ENCODE measurements at regions not wholly inside any gene's neighbourhood (a gene's known extent, or its start where the extent isn't known, plus 50 kb on each side); places are given as distances from the start of the nearest gene placed in this dataset.

DNA sequence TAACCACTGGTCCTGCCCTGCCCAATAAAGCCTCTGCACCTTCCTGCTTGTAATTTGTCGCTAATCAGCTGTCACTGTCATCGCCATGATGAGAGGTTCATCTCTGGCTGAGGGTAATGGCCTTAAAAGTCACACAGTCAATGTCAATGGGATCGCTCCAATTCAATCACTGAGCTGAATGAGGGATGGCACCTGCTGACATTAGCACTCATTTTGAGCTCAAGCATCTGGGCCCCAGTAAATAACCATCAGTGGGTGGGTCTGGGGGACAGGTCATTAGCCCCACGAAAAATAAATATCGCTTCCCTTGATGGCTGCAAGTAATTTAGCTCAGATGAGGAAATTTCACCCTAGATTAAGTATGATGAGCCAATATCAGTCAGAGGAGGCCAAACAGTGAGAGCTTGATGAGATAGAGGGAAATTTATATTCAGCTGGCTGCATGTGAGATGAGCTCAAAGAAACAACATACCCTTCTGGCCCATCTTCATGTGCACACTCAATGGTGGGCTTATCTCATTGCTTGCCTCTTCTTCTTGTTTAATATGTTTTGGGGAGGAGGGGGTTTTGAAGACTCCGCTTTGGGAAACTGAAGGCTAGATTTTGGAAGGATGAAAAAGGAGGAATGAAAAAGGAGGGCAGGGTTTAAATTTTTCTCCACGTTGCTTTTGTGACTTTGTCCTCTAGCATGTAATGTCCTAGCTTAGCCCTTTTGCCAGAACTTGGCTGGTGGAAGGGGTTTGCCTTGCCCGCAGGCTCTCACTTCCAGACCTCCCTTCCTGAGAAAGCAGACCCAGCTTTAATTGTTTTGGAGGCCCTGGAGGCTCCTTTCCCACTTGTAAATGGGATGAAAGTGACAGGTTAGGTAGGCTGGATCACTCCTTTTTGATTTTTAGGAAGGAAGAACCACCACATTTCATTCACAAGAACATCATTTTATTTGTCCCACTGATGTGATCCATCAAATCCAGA, 84.8 kb upstream of the PAQR3 start:
- no peak for DNase-seq (ENCODE audit: low read depth)

DNA sequence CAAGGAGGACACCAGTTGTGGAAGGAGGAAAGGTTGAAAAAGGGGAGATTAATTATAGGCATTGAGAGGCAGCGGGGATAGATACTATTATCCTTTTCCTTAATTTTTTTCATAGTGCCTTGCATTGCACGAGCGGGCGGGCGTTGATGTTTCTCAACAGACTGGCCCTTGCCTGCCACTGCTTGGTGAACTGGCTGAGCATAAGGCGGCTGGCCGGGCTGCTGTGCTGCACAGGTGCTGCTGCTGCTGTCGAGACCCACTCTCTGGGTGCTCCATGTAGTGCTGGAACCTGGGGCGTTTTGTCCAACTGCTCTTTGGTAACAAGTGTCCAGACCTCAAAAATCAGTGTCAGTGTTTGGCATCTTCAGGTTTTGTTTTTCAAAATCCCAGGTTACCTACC, 83.3 kb upstream of the PAQR3 start:
- DNase-seq (ENCODE audit: low read depth): no peak

DNA sequence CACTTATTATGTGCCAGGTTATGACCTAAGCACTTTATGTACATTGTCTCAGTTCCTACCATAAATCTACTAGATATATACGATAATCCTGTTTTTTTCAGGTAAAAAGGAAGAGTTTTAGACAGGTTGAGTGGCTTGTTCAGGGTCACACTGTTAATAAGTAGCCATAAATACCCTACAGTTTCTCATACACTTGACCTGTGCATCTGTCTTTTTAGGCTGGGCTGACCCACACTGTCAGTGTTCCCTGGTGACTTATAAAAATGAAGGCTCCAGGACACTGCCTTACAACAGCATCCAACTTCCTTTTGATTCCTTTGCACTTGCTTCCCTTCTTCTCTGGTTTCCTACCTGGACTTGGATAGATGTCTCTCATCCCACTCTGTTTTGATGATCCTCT, 78.2 kb upstream of the PAQR3 start:
- DNase-seq (ENCODE audit: low read depth): no peak

DNA sequence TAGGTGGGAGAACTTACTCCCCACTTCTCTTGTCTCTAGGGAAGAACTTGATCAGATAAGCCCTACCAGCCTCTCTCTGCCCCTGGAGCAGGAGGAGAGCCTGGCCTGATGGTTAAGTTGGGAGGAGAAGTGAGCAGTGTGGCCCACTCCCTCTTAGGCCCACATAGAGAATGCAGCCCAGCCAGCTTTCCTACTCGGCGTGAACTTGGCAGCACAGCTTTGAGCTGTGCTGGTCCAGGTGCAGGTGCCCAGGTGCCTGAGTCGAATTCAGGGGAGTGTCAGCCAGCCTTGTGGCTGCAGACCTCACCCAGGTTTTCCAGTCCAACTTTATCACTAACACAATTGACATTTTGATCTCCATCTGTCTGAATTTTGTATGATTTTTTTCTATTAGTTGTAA, 77.6 kb upstream of the PAQR3 start:
- DNase-seq (ENCODE audit: low read depth): no peak

DNA sequence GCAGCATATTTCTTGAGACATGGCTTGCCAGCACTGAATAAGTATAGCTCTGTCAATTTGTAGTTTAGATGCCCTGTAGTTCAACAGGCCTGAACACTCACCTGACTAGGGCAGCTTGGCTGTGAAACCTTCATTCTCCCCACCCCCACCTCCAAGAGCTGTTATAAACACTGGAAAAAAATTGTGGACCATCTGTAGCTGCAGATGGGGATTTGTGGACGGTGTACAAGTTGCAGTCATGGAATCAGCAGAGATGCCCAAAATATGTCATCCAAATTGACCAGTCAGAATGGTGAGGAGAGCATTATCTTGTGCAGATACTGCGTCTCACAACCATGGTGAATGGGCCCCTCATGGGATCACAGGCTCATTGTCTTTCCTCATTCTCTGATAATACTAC, 76.2 kb upstream of the PAQR3 start:
- no peak for DNase-seq (ENCODE audit: low read depth)

DNA sequence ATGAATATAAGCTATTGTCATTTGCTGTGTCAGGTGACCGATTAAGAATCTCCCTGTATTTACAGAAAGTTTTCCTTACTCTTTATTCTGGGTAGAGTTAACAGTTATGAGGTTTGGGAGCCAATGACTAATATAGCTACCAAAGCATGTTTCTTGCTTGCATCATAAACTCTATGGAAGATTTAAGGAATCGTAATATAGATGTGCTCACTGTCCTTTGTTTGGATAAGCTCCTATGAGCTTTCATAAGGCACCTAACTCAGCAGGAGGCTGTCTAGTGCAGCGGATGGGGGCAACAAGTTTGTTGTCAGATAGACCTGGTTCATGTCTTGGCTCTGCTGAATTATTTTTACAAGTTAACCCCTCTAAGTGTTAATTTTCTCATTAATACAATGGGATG, 75.0 kb upstream of the PAQR3 start:
- no peak for DNase-seq (ENCODE audit: low read depth)

DNA sequence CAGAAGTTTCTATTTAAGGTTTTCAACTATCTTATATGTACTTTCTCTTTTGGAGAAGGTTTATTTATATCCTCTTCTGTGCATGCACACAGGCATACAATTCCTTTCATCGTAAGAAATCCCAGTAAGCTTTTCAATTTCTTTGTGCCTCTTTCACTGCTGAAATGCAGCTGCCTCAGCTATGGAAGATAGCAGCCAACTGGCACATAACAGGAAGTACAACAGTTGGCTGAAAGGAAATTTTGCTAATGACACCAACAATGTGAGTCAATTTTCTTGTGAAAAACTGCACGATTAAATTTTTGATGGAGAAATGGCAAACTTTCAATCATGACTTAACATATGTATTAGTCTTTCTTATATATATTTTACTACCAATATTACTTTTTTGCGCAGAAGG, 74.5 kb upstream of the PAQR3 start:
- DNase-seq (ENCODE audit: low read depth): no peak

DNA sequence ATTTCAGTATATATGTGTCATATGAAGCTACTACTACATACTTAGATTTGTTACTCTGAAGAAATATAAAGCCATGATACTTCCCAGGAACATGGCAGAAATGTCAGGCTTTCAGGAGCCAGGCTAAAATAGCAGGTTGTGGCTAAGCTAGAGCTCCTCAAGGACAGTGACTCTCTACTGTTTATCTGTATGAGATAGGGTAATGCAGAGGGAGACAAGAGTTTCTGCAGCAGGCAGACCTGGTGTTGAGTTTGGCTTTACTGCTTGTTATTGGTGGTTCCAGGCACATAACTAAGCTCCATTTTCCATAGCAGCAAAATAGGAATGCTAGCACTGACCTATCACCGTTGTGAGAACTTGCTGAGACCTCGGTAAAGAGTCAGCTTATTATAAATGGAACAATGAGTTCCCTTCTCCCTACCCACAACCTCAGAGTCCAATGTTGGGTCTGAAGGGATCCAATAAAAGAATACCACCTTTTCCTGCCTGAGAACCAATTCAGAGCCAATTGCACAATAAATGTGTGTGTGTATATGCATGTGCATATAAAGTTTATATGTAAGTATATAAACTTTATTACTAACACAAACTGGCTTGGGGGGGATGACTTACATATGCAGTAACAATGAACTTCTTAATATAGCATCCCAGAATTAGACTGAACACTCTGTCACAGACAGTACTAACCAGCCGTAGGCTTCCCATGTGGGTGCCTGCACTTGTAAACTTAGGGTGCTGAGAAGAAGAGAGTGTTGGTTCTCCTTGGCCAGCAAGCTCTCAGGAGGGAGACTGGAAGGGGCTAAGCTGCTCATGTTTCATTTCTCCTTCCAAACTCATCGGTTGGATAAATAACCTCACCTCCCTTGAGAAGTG, 51.9 kb upstream of the PAQR3 start:
- DNase-seq (ENCODE audit: low read depth): no peak

DNA sequence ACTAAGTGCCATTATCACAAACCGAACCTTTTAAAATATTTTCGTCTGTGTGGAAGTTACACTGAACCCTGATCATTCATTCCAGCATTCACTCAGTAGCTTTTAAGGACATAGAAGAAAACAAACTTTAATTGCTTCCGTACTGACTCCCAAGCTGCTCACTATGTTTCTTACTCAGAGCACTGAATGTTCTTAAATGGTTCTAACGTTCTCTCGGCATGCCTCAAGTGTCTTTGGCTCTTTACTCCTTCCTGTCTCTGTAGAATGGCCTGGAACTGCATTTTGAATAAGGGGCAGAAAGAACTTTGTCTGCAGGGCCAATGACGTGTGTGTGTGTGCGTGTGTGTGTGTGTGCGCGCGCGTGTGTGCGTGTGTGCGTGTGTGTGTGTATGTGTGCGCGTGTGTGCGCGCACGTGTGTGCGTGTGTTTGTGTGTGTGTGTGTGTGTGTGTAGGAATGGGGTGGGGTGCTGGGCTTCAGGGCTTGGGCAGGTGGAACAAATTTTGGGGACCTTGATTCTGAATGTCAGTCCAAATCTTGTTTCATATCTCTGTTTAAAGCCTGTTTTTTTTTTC, 50.5 kb upstream of the PAQR3 start:
- no peak for DNase-seq (ENCODE audit: low read depth)
